ENCODE measurements at regions not wholly inside any gene's neighbourhood (a gene's known extent, or its start where the extent isn't known, plus 50 kb on each side); places are given as distances from the start of the nearest gene placed in this dataset.
"Not testable (repeated sequence)": the region's sequence is repeated elsewhere in the genome, so short reads cannot be mapped to it uniquely, and the experiment has no call there.

GRCh38 chr1:187842406-187843165 is 1013.8 kb downstream of the PLA2G4A start:
- H3K4me3 Mint-ChIP-seq = no peak overlapping the region
- no peaks in the 10 kb centered on the region for H3K4me1 Mint-ChIP-seq
- no peak for DNase-seq
- H3K27me3 Mint-ChIP-seq = no peaks in the 10 kb centered on the region
- no peak overlapping the region for H3K27ac Mint-ChIP-seq
- peaks cover 3% of the 10 kb centered on the region for H3K9me3 Mint-ChIP-seq
- no peaks in the 10 kb centered on the region for H3K36me3 Mint-ChIP-seq

GRCh38 chr1:187844313-187844712 is 1015.6 kb downstream of the PLA2G4A start:
- no peak overlapping the region for H3K4me3 Mint-ChIP-seq
- no peak overlapping the region for H3K27ac Mint-ChIP-seq
- no peaks in the 10 kb centered on the region for H3K36me3 Mint-ChIP-seq
- H3K27me3 Mint-ChIP-seq = no peaks in the 10 kb centered on the region
- no peaks in the 10 kb centered on the region for H3K4me1 Mint-ChIP-seq
- peaks cover 3% of the 10 kb centered on the region for H3K9me3 Mint-ChIP-seq
- no peak for DNase-seq

- DNase-seq = no peak
- H3K9me3 Mint-ChIP-seq = peaks cover 3% of the 10 kb centered on the region
Measured at GRCh38 chr1:187847531-187847930, 1018.8 kb downstream of the PLA2G4A start.

GRCh38 chr1:187848321-187848720 is 1019.6 kb downstream of the PLA2G4A start:
- H3K36me3 Mint-ChIP-seq = no peaks in the 10 kb centered on the region
- DNase-seq = no peak
- no peak overlapping the region for H3K4me3 Mint-ChIP-seq
- no peak overlapping the region for H3K27ac Mint-ChIP-seq
- no peaks in the 10 kb centered on the region for H3K4me1 Mint-ChIP-seq
- H3K27me3 Mint-ChIP-seq = no peaks in the 10 kb centered on the region
- peaks cover 3% of the 10 kb centered on the region for H3K9me3 Mint-ChIP-seq

More at GRCh38 chr1:187847531-187847930, 1018.8 kb downstream of the PLA2G4A start:
- Mint-ChIP-seq H3K27ac (no peak overlapping the region), H3K4me3 (no peak overlapping the region), H3K4me1 (no peaks in the 10 kb centered on the region), H3K36me3 (no peaks in the 10 kb centered on the region), H3K27me3 (no peaks in the 10 kb centered on the region)

GRCh38 chr1:187850146-187850545 is 1021.4 kb downstream of the PLA2G4A start:
- not testable (repeated sequence) for DNase-seq, H3K36me3 Mint-ChIP-seq, H3K27me3 Mint-ChIP-seq, H3K4me3 Mint-ChIP-seq, H3K4me1 Mint-ChIP-seq, H3K27ac Mint-ChIP-seq, H3K9me3 Mint-ChIP-seq

GRCh38 chr1:187853505-187853904 is 1024.8 kb downstream of the PLA2G4A start:
- Mint-ChIP-seq H3K36me3 (no peaks in the 10 kb centered on the region), H3K27ac (no peak overlapping the region), H3K27me3 (no peaks in the 10 kb centered on the region), H3K9me3 (peaks cover 9% of the 10 kb centered on the region), H3K4me3 (no peak overlapping the region), H3K4me1 (no peaks in the 10 kb centered on the region)
- no peak for DNase-seq

GRCh38 chr1:187854457-187854856 is 1025.7 kb downstream of the PLA2G4A start:
- no peak overlapping the region for H3K4me3 Mint-ChIP-seq
- H3K27me3 Mint-ChIP-seq = no peaks in the 10 kb centered on the region
- H3K9me3 Mint-ChIP-seq = peaks cover 11% of the 10 kb centered on the region
- H3K36me3 Mint-ChIP-seq = no peaks in the 10 kb centered on the region
- DNase-seq = no peak
- no peak overlapping the region for H3K27ac Mint-ChIP-seq
- H3K4me1 Mint-ChIP-seq = no peaks in the 10 kb centered on the region

- DNase-seq = no peak
- H3K4me3 Mint-ChIP-seq = no peak overlapping the region
- H3K9me3 Mint-ChIP-seq = peaks cover 9% of the 10 kb centered on the region
- no peaks in the 10 kb centered on the region for H3K36me3 Mint-ChIP-seq
- no peaks in the 10 kb centered on the region for H3K27me3 Mint-ChIP-seq
- no peak overlapping the region for H3K27ac Mint-ChIP-seq
- H3K4me1 Mint-ChIP-seq = no peaks in the 10 kb centered on the region
Measured at GRCh38 chr1:187862506-187862905, 1033.8 kb downstream of the PLA2G4A start.

- Mint-ChIP-seq H3K27me3 (no peaks in the 10 kb centered on the region), H3K4me3 (no peak overlapping the region), H3K36me3 (no peaks in the 10 kb centered on the region), H3K9me3 (peaks cover 4% of the 10 kb centered on the region), H3K27ac (no peak overlapping the region), H3K4me1 (no peaks in the 10 kb centered on the region)
- DNase-seq = no peak
Measured at GRCh38 chr1:187870552-187870951, 1041.8 kb downstream of the PLA2G4A start.

GRCh38 chr1:187871177-187871845 is 1042.6 kb downstream of the PLA2G4A start:
- peaks cover 4% of the 10 kb centered on the region for H3K9me3 Mint-ChIP-seq
- H3K36me3 Mint-ChIP-seq = no peaks in the 10 kb centered on the region
- H3K27me3 Mint-ChIP-seq = no peaks in the 10 kb centered on the region
- H3K4me3 Mint-ChIP-seq = no peak overlapping the region
- H3K27ac Mint-ChIP-seq = no peak overlapping the region
- DNase-seq = no peak
- no peaks in the 10 kb centered on the region for H3K4me1 Mint-ChIP-seq

GRCh38 chr1:187872550-187872949 is 1043.8 kb downstream of the PLA2G4A start:
- Mint-ChIP-seq H3K27ac (no peak overlapping the region), H3K4me1 (no peaks in the 10 kb centered on the region), H3K4me3 (no peak overlapping the region), H3K27me3 (no peaks in the 10 kb centered on the region), H3K36me3 (no peaks in the 10 kb centered on the region), H3K9me3 (peaks cover 4% of the 10 kb centered on the region)
- no peak for DNase-seq

- H3K27ac Mint-ChIP-seq = no peak overlapping the region
- H3K27me3 Mint-ChIP-seq = no peaks in the 10 kb centered on the region
- H3K4me1 Mint-ChIP-seq = no peaks in the 10 kb centered on the region
- peaks cover 5% of the 10 kb centered on the region for H3K9me3 Mint-ChIP-seq
- H3K36me3 Mint-ChIP-seq = no peaks in the 10 kb centered on the region
- no peak overlapping the region for H3K4me3 Mint-ChIP-seq
- DNase-seq = no peak
Measured at GRCh38 chr1:187873126-187873525, 1044.4 kb downstream of the PLA2G4A start.

- DNase-seq = no peak
- no peaks in the 10 kb centered on the region for H3K4me1 Mint-ChIP-seq
- no peaks in the 10 kb centered on the region for H3K36me3 Mint-ChIP-seq
- H3K4me3 Mint-ChIP-seq = no peak overlapping the region
- no peaks in the 10 kb centered on the region for H3K27me3 Mint-ChIP-seq
- peaks cover 4% of the 10 kb centered on the region for H3K9me3 Mint-ChIP-seq
- no peak overlapping the region for H3K27ac Mint-ChIP-seq
Measured at GRCh38 chr1:187876775-187877174, 1048.0 kb downstream of the PLA2G4A start.

GRCh38 chr1:187877220-187877619 is 1048.5 kb downstream of the PLA2G4A start:
- no peaks in the 10 kb centered on the region for H3K27me3 Mint-ChIP-seq

GRCh38 chr1:187878883-187879282 is 1050.1 kb downstream of the PLA2G4A start:
- peaks cover 1% of the 10 kb centered on the region for H3K9me3 Mint-ChIP-seq
- H3K4me1 Mint-ChIP-seq = no peaks in the 10 kb centered on the region
- no peaks in the 10 kb centered on the region for H3K36me3 Mint-ChIP-seq
- DNase-seq = no peak
- no peaks in the 10 kb centered on the region for H3K27me3 Mint-ChIP-seq
- H3K27ac Mint-ChIP-seq = no peak overlapping the region
- H3K4me3 Mint-ChIP-seq = no peak overlapping the region

More at GRCh38 chr1:187877220-187877619, 1048.5 kb downstream of the PLA2G4A start:
- H3K4me3 Mint-ChIP-seq = no peak overlapping the region
- H3K4me1 Mint-ChIP-seq = no peaks in the 10 kb centered on the region
- no peak for DNase-seq
- peaks cover 4% of the 10 kb centered on the region for H3K9me3 Mint-ChIP-seq
- no peaks in the 10 kb centered on the region for H3K36me3 Mint-ChIP-seq
- H3K27ac Mint-ChIP-seq = no peak overlapping the region

- Mint-ChIP-seq H3K27me3 (no peaks in the 10 kb centered on the region), H3K27ac (no peak overlapping the region), H3K4me1 (no peaks in the 10 kb centered on the region), H3K9me3 (no peaks in the 10 kb centered on the region), H3K36me3 (no peaks in the 10 kb centered on the region), H3K4me3 (no peak overlapping the region)
- DNase-seq = no peak
Measured at GRCh38 chr1:187883356-187883755, 1054.6 kb downstream of the PLA2G4A start.

All from activated naive CD8-positive, alpha-beta T cell treated with anti-CD3 and anti-CD28 coated beads for 36 hours (primary cell).